HepG2 (cell line): ENCODE measurements at regions not wholly inside any gene's neighbourhood (a gene's known extent, or its start where the extent isn't known, plus 50 kb on each side); places are given as distances from the start of the nearest gene placed in this dataset.
A peak's percentile ranks its signal among the peaks of the same experiment; 100 is the strongest.

ENCODE experiments used
- ATRX ChIP-seq: sonication (generic); formaldehyde crosslinking; IDR thresholded peaks from 2 replicates; pipeline ENCODE4 v1.4.0; 2020; ENCODE audit warnings: missing genetic modification reagents, borderline replicate concordance
- BCL6 ChIP-seq: IDR thresholded peaks from 2 replicates; pipeline ENCODE4 v1.6.1; 2016; ENCODE audit warnings: missing genetic modification reagents, missing compliant biosample characterization
- ETV5 ChIP-seq: IDR thresholded peaks from 2 replicates; pipeline ENCODE4 v1.6.1; 2018; ENCODE audit warnings: missing biosample characterization, missing genetic modification reagents, inconsistent platforms, borderline replicate concordance
- HMG20A ChIP-seq: IDR thresholded peaks from 2 replicates; pipeline ENCODE4 v1.6.1; 2016; ENCODE audit warnings: borderline replicate concordance
- HOXA9 ChIP-seq: sonication (generic); formaldehyde crosslinking; IDR thresholded peaks from 2 replicates; pipeline ENCODE4 v1.8.1; 2022; ENCODE audit warnings: missing genetic modification reagents, mild to moderate bottlenecking, moderate library complexity, borderline replicate concordance
- IKZF5 ChIP-seq: IDR thresholded peaks from 2 replicates; pipeline ENCODE4 v1.6.1; 2018; ENCODE audit warnings: missing genetic modification reagents, mild to moderate bottlenecking, missing compliant biosample characterization
- MIXL1 ChIP-seq: IDR thresholded peaks from 2 replicates; pipeline ENCODE4 v1.6.1; 2016
- NFATC3 ChIP-seq: sonication (generic); formaldehyde crosslinking; IDR thresholded peaks from 2 replicates; pipeline ENCODE4 v1.5.1; 2020; ENCODE audit warnings: mild to moderate bottlenecking, missing genetic modification reagents
- PAF1 ChIP-seq: IDR thresholded peaks from 2 replicates; pipeline ENCODE4 v1.6.1; 2016; ENCODE audit warnings: missing genetic modification reagents, missing compliant biosample characterization
- PITX1 ChIP-seq: sonication (generic); formaldehyde crosslinking; IDR thresholded peaks from 2 replicates; pipeline ENCODE4 v1.5.1; 2020; ENCODE audit warnings: mild to moderate bottlenecking, missing genetic modification reagents
- RFX1 ChIP-seq: fragments of 450-650 bp; IDR thresholded peaks from 2 replicates; pipeline ENCODE4 v1.6.1; 2017
- SATB2 ChIP-seq: sonication (generic); formaldehyde crosslinking; IDR thresholded peaks from 2 replicates; pipeline ENCODE4 v1.5.0; 2020; ENCODE audit warnings: missing genetic modification reagents
- SETDB1 ChIP-seq: sonication (generic); formaldehyde crosslinking; IDR thresholded peaks from 2 replicates; pipeline ENCODE4 v1.5.1; 2020; ENCODE audit warnings: missing genetic modification reagents, mild to moderate bottlenecking, borderline replicate concordance
- SOX6 ChIP-seq, 2 experiments: fragments of 450-650 bp in 1 of 2; sonication (generic) in 1 of 2; formaldehyde crosslinking in 1 of 2; IDR thresholded peaks; 2 replicates each; pipeline versions ENCODE4 v1.4.0 to v1.6.1; 2017 to 2020; ENCODE audit warnings: antibody characterized with exemption in 1 of 2, mild to moderate bottlenecking in 1 of 2, missing genetic modification reagents in 1 of 2
- THAP7 ChIP-seq: sonication (generic); formaldehyde crosslinking; IDR thresholded peaks from 2 replicates; pipeline ENCODE4 v1.8.1; 2023; ENCODE audit warnings: mild to moderate bottlenecking, missing genetic modification reagents
- ZBTB37 ChIP-seq: sonication (generic); formaldehyde crosslinking; IDR thresholded peaks from 2 replicates; pipeline ENCODE4 v1.4.0; 2020; ENCODE audit warnings: mild to moderate bottlenecking, missing genetic modification reagents
- ZBTB4 ChIP-seq: sonication (generic); formaldehyde crosslinking; IDR thresholded peaks from 2 replicates; pipeline ENCODE4 v1.4.0; 2020; ENCODE audit warnings: missing genetic modification reagents, mild to moderate bottlenecking, borderline replicate concordance
- ZMYM4 ChIP-seq: sonication (generic); formaldehyde crosslinking; IDR thresholded peaks from 2 replicates; pipeline ENCODE4 v1.8.1; 2023; ENCODE audit warnings: mild to moderate bottlenecking, missing genetic modification reagents
- ZNF143 ChIP-seq: sonication (generic); formaldehyde crosslinking; IDR thresholded peaks from 2 replicates; pipeline ENCODE4 v1.4.0; 2020; ENCODE audit warnings: missing genetic modification reagents
- ZNF333 ChIP-seq: sonication (generic); formaldehyde crosslinking; IDR thresholded peaks from 2 replicates; pipeline ENCODE4 v1.4.0; 2020; ENCODE audit warnings: mild to moderate bottlenecking, missing genetic modification reagents, borderline replicate concordance
- ZNF354B ChIP-seq: sonication (generic); formaldehyde crosslinking; IDR thresholded peaks from 2 replicates; pipeline ENCODE4 v1.8.0; 2022; ENCODE audit warnings: mild to moderate bottlenecking, missing genetic modification reagents
- ZNF446 ChIP-seq: sonication (generic); formaldehyde crosslinking; IDR thresholded peaks from 2 replicates; pipeline ENCODE4 v1.5.0; 2020; ENCODE audit warnings: mild to moderate bottlenecking, missing genetic modification reagents
- ZNF788 ChIP-seq: sonication (generic); formaldehyde crosslinking; IDR thresholded peaks from 2 replicates; pipeline ENCODE4 v1.5.0; 2020; ENCODE audit warnings: mild to moderate bottlenecking, missing genetic modification reagents, borderline replicate concordance
- ZSCAN25 ChIP-seq: sonication (generic); formaldehyde crosslinking; IDR thresholded peaks from 2 replicates; pipeline ENCODE4 v1.8.0; 2022; ENCODE audit warnings: mild to moderate bottlenecking, missing genetic modification reagents
- ZSCAN5A ChIP-seq: sonication (generic); formaldehyde crosslinking; IDR thresholded peaks from 2 replicates; pipeline ENCODE4 v1.8.0; 2022; ENCODE audit warnings: mild to moderate bottlenecking, missing genetic modification reagents, borderline replicate concordance

- TF ChIP-seq RFX1 = no peak
- TF ChIP-seq NFATC3 (CRISPR knock-in tag) = no peak
- peak; percentile 63; the same call in 1 of the 2 replicates for TF ChIP-seq ETV5 (CRISPR knock-in tag)
- TF ChIP-seq HOXA9 (CRISPR knock-in tag) = no peak
- TF ChIP-seq PAF1 (CRISPR knock-in tag) = no peak
- TF ChIP-seq ZNF143 (CRISPR knock-in tag) = no peak
- TF ChIP-seq ATRX = no peak
- peak; percentile 76 for TF ChIP-seq ZMYM4 (CRISPR knock-in tag)
- TF ChIP-seq SATB2 (CRISPR knock-in tag) = 0 out of 2 replicates have a peak, but pooled peaks have one; percentile 44
- TF ChIP-seq ZNF446 (CRISPR knock-in tag) = no peak
- TF ChIP-seq ZSCAN25 (CRISPR knock-in tag) = no peak
- no peak for TF ChIP-seq ZSCAN5A
- TF ChIP-seq HMG20A (CRISPR knock-in tag) = peak; percentile 97
- peak; percentile 96 for TF ChIP-seq BCL6 (CRISPR knock-in tag)
- TF ChIP-seq ZNF333 = no peak
- no peak for TF ChIP-seq ZNF354B (CRISPR knock-in tag)
- no peak for TF ChIP-seq SETDB1
- no peak for TF ChIP-seq THAP7
- peak; percentile 74; the same call in 1 of the 2 replicates for TF ChIP-seq MIXL1
- no peak for TF ChIP-seq ZBTB4 (CRISPR knock-in tag)
- no peak for TF ChIP-seq ZNF788 (CRISPR knock-in tag)
- no peak for TF ChIP-seq ZBTB37 (CRISPR knock-in tag)
- TF ChIP-seq SOX6 (IDR thresholded peaks at IDR 0.05) = no peak
- peak; percentile 93 for TF ChIP-seq SOX6 (CRISPR knock-in tag; IDR thresholded peaks at IDR 0.05)
- TF ChIP-seq PITX1 = peak; percentile 83
- TF ChIP-seq IKZF5 (CRISPR knock-in tag) = peak; percentile 64
These were observed 145.4 kb upstream of the BMP4 start (continued) for GRCh38 chr14:54102051-54102456.
